KMS-11 (cell line): ENCODE measurements at regions not wholly inside any gene's neighbourhood (a gene's known extent, or its start where the extent isn't known, plus 50 kb on each side); places are given as distances from the start of the nearest gene placed in this dataset.

Experiments
- H2AFZ ChIP-seq: fragments of 200-600 bp; sonication (generic); 2 replicates; pipeline ENCODE4 v1.6.1; 2016; ENCODE audit warnings: antibody characterized with exemption, mixed run types, low read depth
- H3K27ac ChIP-seq: fragments of 200-600 bp; sonication (generic); 2 replicates; pipeline ENCODE4 v1.6.1; 2016; ENCODE audit warnings: mild to moderate bottlenecking, mixed run types
- H3K27me3 ChIP-seq: fragments of 200-600 bp; sonication (generic); 2 replicates; pipeline ENCODE4 v1.6.1; 2017; ENCODE audit warnings: mild to moderate bottlenecking, low read depth, mixed run types, moderate library complexity; ENCODE audit not compliant: insufficient read depth
- H3K36me3 ChIP-seq: fragments of 200-600 bp; sonication (generic); 2 replicates; pipeline ENCODE4 v1.6.1; 2017; ENCODE audit warnings: mild to moderate bottlenecking, mixed run types; ENCODE audit not compliant: insufficient read depth
- H3K4me1 ChIP-seq: fragments of 200-600 bp; sonication (generic); 2 replicates; pipeline ENCODE4 v1.6.1; 2016; ENCODE audit warnings: mild to moderate bottlenecking, low read depth, mixed run types; ENCODE audit not compliant: poor library complexity, severe bottlenecking
- H3K4me2 ChIP-seq: fragments of 200-600 bp; sonication (generic); 2 replicates; pipeline ENCODE4 v1.7.0; 2016; ENCODE audit warnings: mild to moderate bottlenecking, mixed run types
- H3K4me3 ChIP-seq: fragments of 200-600 bp; sonication (generic); IDR thresholded peaks from 2 replicates; pipeline ENCODE4 v1.6.1; 2017; ENCODE audit warnings: low read depth, low read length, mixed read lengths; ENCODE audit not compliant: insufficient read depth
- H3K79me2 ChIP-seq: fragments of 200-600 bp; sonication (generic); 2 replicates; pipeline ENCODE4 v1.6.1; 2016; ENCODE audit warnings: low read depth, mixed run types; ENCODE audit not compliant: insufficient read depth
- H3K9ac ChIP-seq: fragments of 200-600 bp; sonication (generic); 2 replicates; pipeline ENCODE4 v1.6.1; 2016; ENCODE audit warnings: mild to moderate bottlenecking, mixed run types
- H4K20me1 ChIP-seq: fragments of 200-600 bp; sonication (generic); 2 replicates; pipeline ENCODE4 v1.6.1; 2016; ENCODE audit warnings: mild to moderate bottlenecking, mixed run types; ENCODE audit not compliant: insufficient read depth
- CTCF ChIP-seq: fragments of 200-600 bp; sonication (generic); conservative IDR thresholded peaks from 2 replicates; pipeline ENCODE4 v1.6.1; 2017; ENCODE audit warnings: low read depth, mild to moderate bottlenecking, antibody characterized with exemption, low read length, moderate library complexity, mixed read lengths

- Histone ChIP-seq H3K4me1 (no peaks in the 10 kb centered on the region), H3K27me3 (no peaks in the 10 kb centered on the region), H3K27ac (no peak overlapping the region), H3K4me3 (no peak overlapping the region), H3K36me3 (no peaks in the 10 kb centered on the region), H3K4me2 (no peak overlapping the region), H4K20me1 (no peaks in the 10 kb centered on the region), H2AFZ (no peak overlapping the region), H3K9ac (no peak overlapping the region), H3K79me2 (no peaks in the 10 kb centered on the region)
- no peak for TF ChIP-seq CTCF
Measured at GRCh38 chr2:228709788-228710371, 528.4 kb upstream of the SPHKAP start.

- no peak for TF ChIP-seq CTCF
- no peaks in the 10 kb centered on the region for H4K20me1 ChIP-seq
- H3K79me2 ChIP-seq = no peaks in the 10 kb centered on the region
- H2AFZ ChIP-seq = no peak overlapping the region
- no peak overlapping the region for H3K4me3 ChIP-seq
- H3K36me3 ChIP-seq = no peaks in the 10 kb centered on the region
- no peaks in the 10 kb centered on the region for H3K4me1 ChIP-seq
- no peaks in the 10 kb centered on the region for H3K27me3 ChIP-seq
- H3K9ac ChIP-seq = no peak overlapping the region
- H3K27ac ChIP-seq = no peak overlapping the region
- no peak overlapping the region for H3K4me2 ChIP-seq
Measured at GRCh38 chr2:228707846-228708245, 526.4 kb upstream of the SPHKAP start.

- Histone ChIP-seq H3K4me1 (no peaks in the 10 kb centered on the region), H3K4me3 (no peak overlapping the region), H3K4me2 (no peak overlapping the region), H3K9ac (no peak overlapping the region), H3K36me3 (no peaks in the 10 kb centered on the region), H2AFZ (no peak overlapping the region), H4K20me1 (no peaks in the 10 kb centered on the region), H3K79me2 (no peaks in the 10 kb centered on the region), H3K27me3 (no peaks in the 10 kb centered on the region), H3K27ac (no peak overlapping the region)
- no peak for TF ChIP-seq CTCF
Measured at GRCh38 chr2:228705318-228705717, 523.8 kb upstream of the SPHKAP start.

- TF ChIP-seq CTCF = no peak
- H3K4me1 ChIP-seq = no peaks in the 10 kb centered on the region
- no peaks in the 10 kb centered on the region for H3K79me2 ChIP-seq
Measured at GRCh38 chr2:228703152-228703551, 521.7 kb upstream of the SPHKAP start.

More at GRCh38 chr2:228703152-228703551, 521.7 kb upstream of the SPHKAP start:
- Histone ChIP-seq H4K20me1 (no peaks in the 10 kb centered on the region), H3K27me3 (no peaks in the 10 kb centered on the region), H3K4me3 (no peak overlapping the region), H3K4me2 (no peak overlapping the region), H2AFZ (no peak overlapping the region), H3K9ac (no peak overlapping the region), H3K27ac (no peak overlapping the region), H3K36me3 (no peaks in the 10 kb centered on the region)
